Eye (tissue), 1 donor: ENCODE measurements at regions not wholly inside any gene's neighbourhood (a gene's known extent, or its start where the extent isn't known, plus 50 kb on each side); places are given as distances from the start of the nearest gene placed in this dataset.

Source experiments
- DNase-seq: peaks from one replicate; pipeline ENCODE4 v3.0.0-alpha.2; 2015

DNA sequence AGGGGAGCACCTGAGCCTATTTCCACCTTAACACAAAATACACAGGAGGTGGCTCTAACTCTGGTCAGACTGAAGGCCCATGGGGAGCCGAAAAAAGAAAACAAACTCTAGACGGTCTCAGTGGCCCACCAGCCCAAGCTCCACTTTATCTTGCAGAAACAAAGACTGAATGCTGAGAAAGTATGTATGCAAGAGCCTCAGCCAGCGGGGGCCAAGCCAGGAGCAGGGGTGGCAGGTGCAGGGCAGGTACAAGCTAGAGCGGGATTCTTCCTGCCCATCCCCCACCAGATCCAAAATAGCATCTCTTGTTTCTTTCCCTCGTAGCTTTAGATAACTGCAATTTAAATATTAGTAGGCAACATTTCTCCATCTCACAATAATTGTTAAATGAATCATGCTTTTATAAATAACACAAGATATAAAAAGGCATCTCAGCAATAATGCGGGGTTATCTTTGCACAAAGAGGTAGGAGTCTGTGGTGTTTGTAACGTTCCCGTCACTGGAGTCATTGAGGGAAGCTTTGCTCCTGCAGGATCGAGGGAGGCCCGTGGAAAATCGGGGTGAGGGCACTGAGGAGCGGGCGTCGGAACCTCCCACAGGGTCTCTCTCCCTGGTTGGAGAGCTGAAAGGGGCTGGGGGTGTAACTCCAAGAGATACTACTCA, 418.0 kb downstream of the SHANK2 start:
- DNase-seq, result no peak

DNA sequence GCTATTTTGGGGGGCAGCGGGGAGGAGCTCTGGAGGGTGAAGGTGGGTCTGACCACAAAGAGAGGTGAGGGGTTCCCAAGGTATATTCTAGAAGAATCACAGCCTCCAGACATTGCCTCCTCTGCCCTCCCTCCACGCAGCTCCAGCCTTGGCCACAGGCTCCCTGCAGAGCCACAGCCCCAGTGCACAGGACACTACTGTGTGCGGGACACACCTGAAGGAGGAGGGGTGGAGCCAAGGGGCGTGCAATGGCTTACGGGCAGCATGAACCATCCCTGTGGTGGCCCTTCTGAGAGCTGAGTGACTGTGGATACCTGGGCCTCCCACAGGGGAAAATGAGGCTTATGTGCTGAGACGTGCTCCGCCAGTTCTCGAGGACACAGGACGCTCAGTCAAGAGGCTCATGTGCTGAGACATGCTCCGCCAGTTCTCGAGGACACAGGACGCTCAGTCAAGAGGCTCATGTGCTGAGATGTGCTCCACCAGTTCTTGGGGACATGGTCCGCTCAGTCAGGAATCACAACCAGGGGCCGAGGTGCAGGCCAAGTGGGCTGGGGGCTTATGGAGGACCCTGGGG, 417.3 kb downstream of the SHANK2 start:
- DNase-seq, result no peak

DNA sequence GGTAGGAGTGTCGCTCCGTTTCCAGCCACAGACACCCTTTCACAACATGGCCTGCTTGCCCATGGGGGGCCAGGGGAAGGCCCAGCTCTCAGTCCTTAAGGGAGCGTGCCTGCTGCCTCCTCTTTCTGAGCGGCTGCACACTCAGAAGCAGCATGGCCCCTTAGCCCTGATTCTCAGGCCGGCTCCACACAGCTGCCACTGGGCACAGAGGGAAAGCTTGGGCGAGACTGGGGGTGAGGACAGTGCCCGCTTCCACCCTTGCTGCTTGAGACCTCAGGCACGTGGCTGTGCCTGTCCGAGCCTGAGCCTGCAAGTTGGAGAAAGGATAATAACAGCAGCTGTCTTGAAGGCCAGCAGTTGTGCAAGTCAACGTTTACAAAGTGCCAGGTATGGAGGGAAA, 416.3 kb downstream of the SHANK2 start:
- no peak for DNase-seq

DNA sequence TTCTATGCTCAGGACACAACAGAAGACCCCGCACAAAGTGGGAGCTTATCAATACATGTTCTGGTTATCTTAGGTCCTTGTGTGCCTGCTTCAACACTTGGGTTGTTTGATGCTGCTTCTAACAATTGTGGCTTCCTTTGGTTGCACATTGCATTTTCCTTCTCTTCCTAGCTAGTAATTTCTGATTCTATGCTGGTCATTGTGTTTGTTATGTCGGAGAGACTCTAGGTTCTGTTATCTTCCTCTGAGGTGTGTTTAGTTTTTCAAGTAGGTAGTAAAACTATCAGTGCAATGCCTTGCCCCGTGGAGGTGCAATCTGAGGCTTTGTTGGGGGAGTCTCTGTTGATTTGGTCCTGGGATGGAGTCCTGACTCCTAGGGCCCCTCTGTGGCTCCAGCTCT, 414.2 kb downstream of the SHANK2 start:
- no peak for DNase-seq

DNA sequence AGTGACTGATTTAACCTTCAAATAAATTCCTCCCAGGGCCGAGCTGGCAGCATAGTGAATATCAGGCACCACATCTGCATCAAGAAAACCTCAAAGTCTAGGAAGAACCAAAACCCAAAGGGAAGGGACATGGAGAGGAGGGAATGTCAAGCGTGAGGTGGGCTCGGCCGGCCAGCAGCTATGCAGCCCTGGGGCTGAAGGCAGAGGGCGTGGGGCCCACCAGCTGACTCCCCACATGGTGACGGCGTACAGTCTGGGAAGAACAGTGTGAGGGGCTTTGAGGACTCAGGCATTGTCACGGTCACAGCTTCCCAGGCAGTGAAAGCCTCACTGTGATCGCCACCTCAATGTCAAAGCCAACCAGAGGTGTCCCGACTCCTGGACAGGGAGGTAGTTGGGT, 412.5 kb downstream of the SHANK2 start:
- no peak for DNase-seq

DNA sequence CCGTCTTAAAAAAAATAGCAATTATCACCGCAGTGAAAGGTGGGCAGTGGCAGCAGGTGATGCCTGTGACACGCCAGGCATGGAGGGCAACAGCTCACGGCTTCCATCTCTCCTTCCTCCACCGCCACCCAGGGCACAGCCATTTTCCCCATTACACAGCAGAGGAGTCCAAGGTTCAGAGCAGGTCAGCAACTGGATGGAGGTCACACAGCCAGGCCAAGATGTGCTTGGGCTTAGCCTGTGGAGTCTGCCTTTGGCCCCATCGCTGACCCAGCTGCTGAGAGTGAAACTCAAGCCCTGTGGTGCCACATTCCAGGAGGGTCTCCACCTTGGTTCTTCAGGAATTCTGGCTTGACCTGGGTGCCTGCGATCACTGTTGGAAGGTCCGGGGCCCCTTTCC, 411.1 kb downstream of the SHANK2 start:
- no peak for DNase-seq

DNA sequence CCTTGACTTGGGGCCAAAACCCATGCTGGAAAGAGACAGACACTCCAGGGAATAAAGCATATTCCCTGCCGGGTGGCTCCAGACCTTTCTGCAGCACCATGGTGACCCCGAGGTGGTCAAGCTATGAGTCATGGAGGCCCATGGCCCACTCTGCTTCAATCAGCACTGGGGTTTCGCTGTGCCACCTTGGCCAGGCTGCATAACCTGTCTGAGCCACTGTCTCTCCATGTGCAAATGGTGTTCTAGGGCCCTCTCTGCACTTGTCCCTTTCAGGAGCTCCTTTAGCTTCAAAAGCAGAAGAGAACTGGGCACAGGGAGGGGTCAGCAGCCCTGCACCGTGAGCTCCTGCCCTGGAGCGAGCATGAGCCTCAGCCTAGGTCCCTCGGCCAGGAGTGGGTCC, 410.1 kb downstream of the SHANK2 start:
- DNase-seq, result no peak

DNA sequence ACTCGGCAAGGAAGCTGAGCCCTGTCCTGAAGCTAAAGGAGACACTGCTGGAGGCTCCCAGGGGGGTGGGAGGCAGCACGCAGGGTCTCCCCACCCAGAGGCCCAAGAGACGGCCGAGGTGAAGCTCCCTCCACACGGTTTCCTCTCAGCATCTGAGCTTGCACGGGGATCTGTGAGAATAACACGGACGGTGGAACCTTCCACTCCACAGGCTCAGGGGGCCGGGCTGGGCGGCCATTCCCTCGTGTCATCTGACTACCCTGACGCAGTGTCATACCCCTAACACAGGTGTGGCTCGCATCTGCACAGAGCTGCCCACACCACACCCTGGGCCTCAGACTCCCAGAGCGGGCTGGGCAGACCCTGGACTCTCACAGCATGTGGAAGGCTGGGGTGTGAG, 409.7 kb downstream of the SHANK2 start:
- no peak for DNase-seq

DNA sequence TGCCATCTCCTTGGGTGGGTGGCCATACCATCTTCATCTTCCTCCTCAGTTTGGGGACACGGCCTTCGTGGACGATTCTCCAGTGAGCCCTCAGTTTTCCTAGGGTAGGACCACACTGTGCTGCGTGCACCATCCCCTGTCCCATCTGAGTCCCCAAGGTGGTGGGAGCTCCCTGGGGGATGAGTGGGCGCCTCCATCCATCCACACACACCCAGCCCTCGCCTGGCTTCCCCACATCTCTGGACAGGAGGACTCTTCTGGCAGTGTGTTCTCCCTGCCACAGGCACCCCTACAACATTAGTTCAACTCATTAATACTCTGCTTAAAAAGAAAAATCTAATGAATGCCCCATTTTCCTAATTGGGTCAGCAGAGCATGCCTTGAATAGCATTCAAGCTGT, 408.5 kb downstream of the SHANK2 start:
- no peak for DNase-seq

DNA sequence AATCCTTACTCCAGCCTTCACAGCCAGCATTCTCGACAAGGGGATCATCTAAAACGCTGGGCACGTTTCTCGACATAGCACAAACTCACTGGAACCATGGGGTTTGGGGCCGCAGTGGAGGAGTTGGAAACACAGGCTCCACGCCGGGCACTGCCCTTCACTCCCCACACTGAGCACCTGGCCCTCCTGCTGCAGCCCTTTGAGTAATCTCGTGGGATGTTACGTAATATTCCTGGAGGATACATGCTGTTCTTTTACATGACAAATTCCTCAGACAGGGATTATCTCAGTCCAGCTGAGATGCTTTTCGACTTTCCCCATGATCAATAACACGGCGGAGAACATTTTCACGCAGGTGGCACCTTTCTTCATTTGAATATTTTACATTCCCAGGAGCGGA, 408.0 kb downstream of the SHANK2 start:
- DNase-seq, result no peak

DNA sequence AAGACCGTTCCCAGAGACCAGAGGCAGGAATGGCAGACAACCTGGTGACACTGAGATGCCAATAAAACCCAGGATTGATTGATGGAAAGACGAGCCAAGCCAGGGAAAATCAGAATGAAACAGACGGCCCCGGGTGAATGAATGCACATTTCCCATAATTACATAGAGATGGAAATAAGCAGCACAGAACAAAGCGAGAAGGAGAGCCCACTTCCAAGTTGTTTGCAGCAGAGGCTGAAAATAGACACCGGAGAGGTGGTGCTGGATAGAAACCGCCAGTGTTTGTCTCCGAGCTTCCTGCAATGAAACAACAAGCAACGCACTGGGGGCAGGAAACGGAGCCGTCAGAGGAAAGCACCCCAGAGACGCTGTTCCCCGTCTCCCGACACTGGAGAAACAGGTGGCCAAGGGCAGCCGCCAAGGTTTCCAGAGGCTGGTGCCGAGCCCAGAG, 406.8 kb downstream of the SHANK2 start:
- DNase-seq, result no peak

DNA sequence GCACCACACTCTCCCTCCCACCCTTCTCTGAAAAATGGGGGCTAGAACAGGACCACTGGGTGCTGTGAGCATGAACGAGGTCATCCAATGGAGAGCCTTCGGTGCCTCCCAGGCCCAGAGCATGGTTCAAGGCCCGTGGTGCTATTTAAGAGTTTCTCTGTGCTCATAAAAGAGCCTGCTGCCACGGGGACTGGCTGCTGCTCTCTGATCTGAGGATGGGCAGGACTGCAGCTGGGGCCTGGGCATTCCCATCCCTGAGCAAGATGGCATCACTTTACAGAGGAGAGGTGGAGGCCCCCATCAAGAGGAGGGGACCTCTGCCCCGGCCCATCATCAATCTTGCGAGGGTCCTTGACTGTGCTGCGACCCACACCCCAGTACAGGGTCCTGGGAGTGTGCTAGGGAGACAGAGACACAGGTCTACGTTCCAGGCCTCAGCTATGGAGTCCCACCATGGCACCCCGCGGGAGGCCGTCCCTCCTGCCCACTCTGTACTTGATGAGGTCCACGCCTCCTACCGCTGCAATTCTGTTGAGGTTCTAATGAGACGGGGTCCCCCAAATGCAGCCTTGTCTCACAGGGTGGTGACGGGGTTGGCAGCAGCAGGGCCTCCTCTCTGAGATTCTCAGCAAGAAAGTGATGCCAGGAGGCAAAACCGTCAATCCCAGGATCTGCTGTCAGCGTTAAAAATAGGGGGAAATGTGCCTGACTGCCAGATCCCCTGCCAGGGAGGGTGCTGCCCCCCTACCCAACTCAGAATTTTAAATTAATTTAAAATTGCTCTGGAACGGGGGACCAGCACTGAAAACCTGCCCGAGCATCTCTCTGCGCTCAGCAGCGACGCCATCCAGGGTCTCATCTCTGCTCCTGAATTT, 405.4 kb downstream of the SHANK2 start:
- DNase-seq, result no peak

DNA sequence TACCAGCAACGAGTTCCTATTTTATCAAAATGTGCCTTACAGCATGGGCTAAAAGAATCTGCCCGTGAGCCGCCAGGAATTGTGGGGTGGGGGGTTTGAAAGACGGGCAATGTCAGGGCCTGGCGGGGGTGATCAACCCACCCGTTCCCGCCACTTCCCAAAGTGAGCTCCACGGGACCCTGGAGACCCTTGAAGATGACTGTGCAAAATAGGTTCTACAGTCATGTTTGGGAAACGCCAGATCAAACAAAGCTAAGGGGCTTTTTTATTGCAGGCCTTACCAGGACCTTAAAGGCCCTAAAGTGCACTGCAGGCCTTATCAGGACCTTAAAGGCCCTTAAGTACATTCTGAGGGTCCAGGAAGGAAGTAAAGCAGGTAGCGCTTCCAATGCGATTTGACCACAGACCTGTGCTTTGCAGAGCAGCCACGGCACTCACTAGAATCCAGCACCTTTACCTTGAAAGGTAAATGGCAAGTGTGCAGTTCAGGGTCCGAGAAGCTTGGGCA, 404.1 kb downstream of the SHANK2 start:
- no peak for DNase-seq

DNA sequence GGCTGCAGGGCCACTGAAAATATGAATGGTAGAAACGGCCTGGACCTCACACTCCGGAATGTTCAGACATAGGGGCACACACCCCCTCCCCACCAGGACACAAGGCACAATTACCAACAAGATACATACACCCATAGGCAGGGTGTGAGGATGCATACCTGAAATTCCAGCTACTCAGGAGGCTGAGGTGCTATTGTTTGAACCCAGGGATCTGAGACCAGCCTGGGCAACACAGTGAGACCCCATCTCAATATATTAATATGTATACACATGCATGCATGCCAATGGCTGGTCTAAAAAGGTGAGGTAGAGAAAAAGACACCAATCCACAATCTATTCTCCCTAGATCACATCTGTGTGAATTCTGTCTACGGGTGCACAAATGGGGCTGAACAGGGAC, 403.3 kb downstream of the SHANK2 start:
- DNase-seq, result no peak

DNA sequence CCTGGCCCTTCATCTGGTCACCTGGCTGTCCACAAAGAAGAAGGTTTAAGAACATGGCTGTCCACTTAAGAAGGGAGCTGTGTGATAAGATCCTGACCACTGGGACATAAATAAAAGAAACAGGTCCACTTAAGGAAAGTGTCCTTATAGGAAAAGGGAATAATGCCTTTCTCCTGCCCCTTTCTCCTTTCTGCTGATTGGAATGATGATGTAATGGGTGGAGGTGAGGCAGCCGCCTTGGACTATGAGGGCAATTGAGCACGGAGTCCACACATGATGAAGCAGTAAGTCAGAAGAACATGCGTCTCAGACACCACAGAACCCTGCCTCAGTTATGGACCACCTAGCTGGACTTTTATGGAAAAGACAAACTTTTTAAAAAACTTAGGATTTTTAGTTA, 401.1 kb downstream of the SHANK2 start:
- no peak for DNase-seq

DNA sequence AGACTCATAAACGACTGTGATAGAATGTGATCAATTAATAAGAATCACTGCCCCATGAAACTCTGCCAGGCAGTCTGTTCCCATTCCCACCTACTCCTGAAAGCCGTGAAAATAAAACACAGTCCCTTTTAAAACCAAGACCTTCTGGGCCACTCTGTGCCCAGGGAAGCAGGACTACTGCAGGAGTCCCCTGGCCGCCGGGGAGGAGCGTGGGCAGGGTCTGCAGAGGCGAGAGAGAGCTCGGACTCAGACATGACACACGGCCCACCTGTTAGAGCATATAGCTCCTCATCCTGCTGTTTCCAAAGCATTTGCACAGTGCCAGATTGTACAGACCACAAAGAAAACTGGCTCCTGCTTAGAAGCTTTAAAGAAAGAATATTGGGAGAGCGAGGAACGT, 400.5 kb downstream of the SHANK2 start:
- DNase-seq, result no peak

DNA sequence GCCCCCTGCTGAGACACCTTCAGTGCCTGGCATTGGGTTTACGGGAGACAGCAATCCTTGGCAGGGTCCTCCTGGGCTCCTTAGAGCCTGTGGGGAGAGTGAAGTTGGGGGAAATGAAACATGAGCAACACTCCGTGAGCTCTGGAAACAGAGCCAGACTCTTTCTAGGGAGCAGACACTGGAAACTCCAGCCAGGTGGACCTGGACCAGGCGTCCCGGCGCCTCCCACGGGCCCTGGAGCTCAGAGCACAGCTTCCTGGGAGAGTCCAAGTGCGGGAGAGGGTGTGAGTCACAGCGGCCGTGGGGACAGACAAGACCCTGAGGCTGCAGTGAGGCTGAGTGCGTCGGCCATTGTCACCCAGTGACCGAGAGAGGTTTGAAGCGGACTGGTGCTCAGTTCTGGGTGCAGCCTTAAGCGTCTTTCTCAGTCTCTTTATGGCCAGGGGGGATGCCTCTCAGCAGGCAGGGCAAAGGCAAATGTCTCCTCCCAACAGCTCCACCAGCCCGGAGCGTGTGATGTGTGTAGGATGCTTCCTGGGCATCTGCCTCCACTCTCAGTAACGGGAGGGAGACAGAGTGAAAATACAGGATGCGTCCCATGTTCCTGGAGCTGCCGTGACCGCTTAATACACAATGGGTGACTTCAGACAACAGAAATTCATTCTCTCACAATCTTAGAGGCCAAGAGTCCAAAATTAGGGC, 399.2 kb downstream of the SHANK2 start:
- no peak for DNase-seq

DNA sequence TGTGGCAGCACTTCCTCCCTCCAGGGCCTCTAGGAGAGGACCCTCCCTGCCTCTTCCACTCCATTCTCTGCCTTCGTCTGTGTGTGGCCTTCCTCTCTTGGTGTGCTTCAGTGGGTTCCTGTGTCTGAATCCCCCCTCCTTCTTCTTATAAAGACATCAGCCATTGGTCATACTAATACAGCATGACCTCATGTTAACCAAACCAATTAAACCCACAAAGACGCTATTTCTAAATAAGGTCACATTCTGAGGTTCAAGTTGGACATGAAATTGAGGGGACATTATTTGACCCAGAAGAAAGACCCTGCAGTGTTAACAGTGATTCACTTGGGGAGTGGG, 398.6 kb downstream of the SHANK2 start:
- DNase-seq, result peak; percentile 81

DNA sequence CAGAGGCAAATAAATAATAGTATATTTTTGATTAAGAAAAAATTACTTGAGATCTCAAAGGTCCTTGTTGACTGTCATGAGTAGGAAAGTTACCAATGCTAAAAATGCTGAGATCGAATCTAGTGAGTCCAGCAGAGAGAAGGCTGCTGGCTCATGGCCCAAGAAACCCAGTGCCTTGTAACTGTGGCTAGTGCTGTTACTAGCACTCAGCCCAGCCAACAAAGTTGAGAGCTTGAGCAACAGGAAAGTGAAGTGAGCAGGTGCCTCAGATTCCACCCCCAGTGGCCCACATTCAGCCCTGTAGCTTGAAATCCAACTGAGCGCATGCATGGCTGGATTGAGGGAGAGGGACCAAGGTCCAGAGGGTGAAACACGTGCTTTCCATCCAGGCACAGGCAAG, 398.2 kb downstream of the SHANK2 start:
- DNase-seq, result peak; percentile 48

DNA sequence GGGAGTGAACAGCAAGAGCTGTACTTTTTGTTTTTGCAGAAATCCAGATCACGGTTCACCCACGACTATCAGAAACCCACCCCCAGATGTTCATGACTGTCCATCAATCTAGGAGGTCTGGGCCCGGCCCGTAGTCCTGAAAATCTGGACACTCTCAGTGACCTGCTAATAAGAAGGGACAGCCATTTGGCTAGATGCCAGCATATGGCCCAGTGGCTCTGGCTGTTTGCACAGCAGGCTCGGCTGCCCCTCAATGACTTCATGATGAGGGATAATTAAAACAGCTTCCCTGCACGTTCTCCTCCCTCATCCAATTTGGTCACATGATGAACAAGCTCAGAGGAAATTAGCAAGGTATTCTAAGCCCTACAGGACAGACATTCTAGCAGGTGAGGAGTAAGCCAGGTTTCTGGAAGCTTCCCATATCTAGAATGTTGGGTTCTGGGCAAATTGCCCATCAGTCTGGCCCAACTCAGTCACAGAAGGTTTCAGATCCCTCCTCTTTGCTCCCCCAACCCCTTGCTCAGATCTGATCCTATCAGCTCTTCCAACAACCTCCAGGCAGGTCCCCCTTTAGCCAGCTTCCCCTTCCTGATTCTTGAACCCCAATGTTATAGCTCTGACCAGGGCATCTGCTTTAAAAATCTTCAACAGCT, 397.3 kb downstream of the SHANK2 start:
- peak; percentile 93 for DNase-seq

DNA sequence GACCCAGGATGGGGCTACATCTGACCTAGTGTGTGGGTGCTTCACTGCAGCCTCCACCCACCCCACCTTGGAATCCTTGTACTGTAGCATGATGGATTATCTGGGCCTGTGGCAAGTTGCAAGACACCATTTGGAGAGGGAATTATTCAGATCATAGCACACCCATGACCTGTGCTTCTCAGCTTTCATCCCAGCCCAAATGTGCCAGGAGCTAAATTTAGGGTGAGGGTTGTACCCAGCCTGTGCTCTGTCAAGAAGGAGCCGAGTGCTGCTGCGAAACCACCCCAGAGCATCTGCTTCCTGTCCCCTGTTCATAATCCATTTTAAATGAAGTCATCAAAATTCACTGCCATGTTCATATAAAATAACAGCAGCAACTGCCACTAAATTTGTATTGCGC, 394.5 kb downstream of the SHANK2 start:
- no peak for DNase-seq

DNA sequence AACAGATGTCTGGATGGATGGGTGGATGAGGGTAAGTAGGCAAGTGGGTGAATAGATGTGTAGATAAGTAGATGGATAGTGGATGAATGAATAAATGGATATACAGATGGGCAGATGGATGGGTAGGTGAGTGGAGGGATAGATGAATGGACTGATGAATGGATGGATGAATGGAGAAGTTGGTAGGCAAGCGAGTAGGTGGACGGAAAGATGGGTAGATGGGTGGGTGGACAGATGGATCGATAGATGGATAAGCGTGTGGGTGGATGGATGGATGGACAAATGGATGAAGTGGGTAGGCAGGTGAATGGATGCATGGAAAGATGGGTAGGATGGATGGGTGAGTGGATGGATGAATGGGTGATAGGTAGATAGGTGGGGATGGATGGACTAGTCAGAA, 393.2 kb downstream of the SHANK2 start:
- DNase-seq, result no peak

DNA sequence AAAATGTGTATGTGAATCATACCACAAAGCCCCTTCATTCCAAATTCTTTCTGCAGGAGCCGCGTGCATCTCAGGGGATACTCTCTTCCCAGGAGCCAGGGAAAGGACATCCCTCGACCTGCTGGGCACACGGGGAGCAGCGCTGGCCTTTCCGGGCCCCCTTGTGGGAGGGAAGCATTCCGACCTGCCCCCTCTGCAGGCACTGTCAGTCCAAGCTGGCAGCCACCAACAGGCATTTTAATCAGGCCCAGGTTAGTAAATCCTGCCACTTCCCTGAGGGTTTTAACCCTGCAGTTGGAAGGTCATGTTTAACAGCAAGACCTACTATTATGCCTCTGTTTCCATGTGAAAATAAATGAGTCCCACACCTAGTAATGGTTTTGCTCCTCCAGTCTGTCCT, 391.5 kb downstream of the SHANK2 start:
- no peak for DNase-seq
